ENCODE measurements at regions not wholly inside any gene's neighbourhood (a gene's known extent, or its start where the extent isn't known, plus 50 kb on each side); places are given as distances from the start of the nearest gene placed in this dataset.

- no peaks in the 10 kb centered on the region for H3F3A ChIP-seq (ENCODE audit: insufficient read depth)
- H3K9me2 ChIP-seq (replicated peaks; ENCODE audit: insufficient read depth, low read length), result no peaks in the 10 kb centered on the region
- no peak overlapping the region for H3K27ac ChIP-seq (ENCODE audit: low read depth, low read length)
- H3K9me3 ChIP-seq (ENCODE audit: insufficient read depth, low read length), result peaks cover 19% of the 10 kb centered on the region; the same call in 1 of the 2 replicates
- H2AFZ ChIP-seq (ENCODE audit: low read depth, low read length, severe bottlenecking), result no peak overlapping the region
- H3K27me3 ChIP-seq (ENCODE audit: low read length), result no peaks in the 10 kb centered on the region
- H3K79me2 ChIP-seq (ENCODE audit: insufficient read depth, low read length), result no peaks in the 10 kb centered on the region; the same call in 1 of the 2 replicates
- H3K4me3 ChIP-seq (ENCODE audit: insufficient read depth, low read length, poor library complexity, severe bottlenecking), result no peak overlapping the region
- H3K36me3 ChIP-seq (ENCODE audit: low read length), result peaks cover 11% of the 10 kb centered on the region; the same call in 1 of the 2 replicates
- H3K4me2 ChIP-seq (ENCODE audit: low read depth, low read length, poor library complexity, severe bottlenecking), result no peak overlapping the region
- TF ChIP-seq CTCF (IDR thresholded peaks at IDR 0.05; ENCODE audit: insufficient read depth, low read length, poor library complexity, severe bottlenecking) (no peak), EZH2phosphoT487 (conservative IDR thresholded peaks at IDR 0.05; ENCODE audit: low read length) (no peak)
- H4K20me1 ChIP-seq (ENCODE audit: low read depth, low read length), result no peaks in the 10 kb centered on the region
- no peak overlapping the region for H3K9ac ChIP-seq (ENCODE audit: low read length)
Observed at GRCh38 chr14:89598548-89599186, 181.6 kb upstream of the FOXN3 start.

GRCh38 chr14:89592961-89593360 is 175.9 kb upstream of the FOXN3 start:
- H3K4me3 ChIP-seq (ENCODE audit: insufficient read depth, low read length, poor library complexity, severe bottlenecking), result no peak overlapping the region
- no peak overlapping the region for H2AFZ ChIP-seq (ENCODE audit: low read depth, low read length, severe bottlenecking)
- no peaks in the 10 kb centered on the region for H3F3A ChIP-seq (ENCODE audit: insufficient read depth)
- no peak overlapping the region for H3K4me2 ChIP-seq (ENCODE audit: low read depth, low read length, poor library complexity, severe bottlenecking)
- TF ChIP-seq EZH2phosphoT487 (conservative IDR thresholded peaks at IDR 0.05; ENCODE audit: low read length), result no peak
- TF ChIP-seq CTCF (IDR thresholded peaks at IDR 0.05; ENCODE audit: insufficient read depth, low read length, poor library complexity, severe bottlenecking), result no peak
- no peaks in the 10 kb centered on the region for H3K27me3 ChIP-seq (ENCODE audit: low read length)
- no peaks in the 10 kb centered on the region for H3K9me3 ChIP-seq (ENCODE audit: insufficient read depth, low read length)
- no peaks in the 10 kb centered on the region for H4K20me1 ChIP-seq (ENCODE audit: low read depth, low read length)
- no peaks in the 10 kb centered on the region for H3K79me2 ChIP-seq (ENCODE audit: insufficient read depth, low read length)
- H3K9me2 ChIP-seq (replicated peaks; ENCODE audit: insufficient read depth, low read length), result no peaks in the 10 kb centered on the region
- no peak overlapping the region for H3K27ac ChIP-seq (ENCODE audit: low read depth, low read length)
- H3K9ac ChIP-seq (ENCODE audit: low read length), result no peak overlapping the region
- peaks cover 9% of the 10 kb centered on the region; the same call in 1 of the 2 replicates for H3K36me3 ChIP-seq (ENCODE audit: low read length)

- Histone ChIP-seq H3K27me3 (ENCODE audit: low read length) (no peaks in the 10 kb centered on the region), H2AFZ (ENCODE audit: low read depth, low read length, severe bottlenecking) (no peak overlapping the region), H3K36me3 (ENCODE audit: low read length) (no peaks in the 10 kb centered on the region), H3K27ac (ENCODE audit: low read depth, low read length) (no peak overlapping the region), H4K20me1 (ENCODE audit: low read depth, low read length) (no peaks in the 10 kb centered on the region), H3F3A (ENCODE audit: insufficient read depth) (no peaks in the 10 kb centered on the region), H3K4me3 (ENCODE audit: insufficient read depth, low read length, poor library complexity, severe bottlenecking) (no peak overlapping the region), H3K9me2 (replicated peaks; ENCODE audit: insufficient read depth, low read length) (no peaks in the 10 kb centered on the region), H3K9me3 (ENCODE audit: insufficient read depth, low read length) (no peaks in the 10 kb centered on the region), H3K79me2 (ENCODE audit: insufficient read depth, low read length) (no peaks in the 10 kb centered on the region), H3K4me2 (ENCODE audit: low read depth, low read length, poor library complexity, severe bottlenecking) (no peak overlapping the region), H3K9ac (ENCODE audit: low read length) (no peak overlapping the region)
- no peak for TF ChIP-seq EZH2phosphoT487 (conservative IDR thresholded peaks at IDR 0.05; ENCODE audit: low read length)
- no peak for TF ChIP-seq CTCF (IDR thresholded peaks at IDR 0.05; ENCODE audit: insufficient read depth, low read length, poor library complexity, severe bottlenecking)
Observed at GRCh38 chr14:89589400-89590118, 172.5 kb upstream of the FOXN3 start.

Data from SU-DHL-6 (cell line).